Loucy (cell line): ENCODE measurements at regions not wholly inside any gene's neighbourhood (a gene's known extent, or its start where the extent isn't known, plus 50 kb on each side); places are given as distances from the start of the nearest gene placed in this dataset.

Experiments used
- CTCF ChIP-seq: fragments of 200-600 bp; sonication (generic); conservative IDR thresholded peaks from 2 replicates; pipeline ENCODE4 v1.5.1; 2014; ENCODE audit warnings: mild to moderate bottlenecking, antibody characterized with exemption, low read length
- EZH2phosphoT487 ChIP-seq: fragments of 200-600 bp; IDR thresholded peaks from 2 replicates; pipeline ENCODE4 v1.6.1; 2018; ENCODE audit warnings: antibody characterized with exemption, mild to moderate bottlenecking, moderate library complexity, borderline replicate concordance

GRCh38 chr10:78577712-78578111, 491.1 kb upstream of the ZMIZ1 start:
- no peak for TF ChIP-seq CTCF
- no peak for TF ChIP-seq EZH2phosphoT487
